Calu3 (cell line): ENCODE measurements at regions not wholly inside any gene's neighbourhood (a gene's known extent, or its start where the extent isn't known, plus 50 kb on each side); places are given as distances from the start of the nearest gene placed in this dataset.

Experiments used
- BruUV-seq: library from RNA; stranded (reverse); fragments of 400-500 nt; replicated peaks from 2 replicates; lab custom pipeline; 2021; lab: Mats Ljungman, UMichigan
- CTCF ChIA-PET: fragments of 300-600 bp; sonication (Branson Sonifier 250); formaldehyde crosslinking; loops from one replicate; lab custom pipeline; 2022; ENCODE audit warnings: antibody characterized with exemption; lab: Charles Lee
- DNase-seq: peaks from one replicate; pipeline ENCODE4 v3.0.0; 2022
- H3K27ac Mint-ChIP-seq: one replicate; pipeline ENCODE4 v1.8.0; 2022; ENCODE audit warnings: mixed read lengths; ENCODE audit not compliant: unreplicated experiment
- H3K27me3 Mint-ChIP-seq: one replicate; pipeline ENCODE4 v1.8.0; 2022; ENCODE audit warnings: mixed read lengths; ENCODE audit not compliant: unreplicated experiment
- H3K36me3 Mint-ChIP-seq: one replicate; pipeline ENCODE4 v1.8.0; 2022; ENCODE audit warnings: mild to moderate bottlenecking, moderate library complexity, mixed read lengths; ENCODE audit not compliant: insufficient read depth, unreplicated experiment
- H3K4me1 Mint-ChIP-seq: one replicate; pipeline ENCODE4 v1.8.0; 2022; ENCODE audit warnings: mild to moderate bottlenecking, low read depth, mixed read lengths; ENCODE audit not compliant: unreplicated experiment
- H3K4me3 Mint-ChIP-seq: one replicate; pipeline ENCODE4 v1.8.0; 2022; ENCODE audit warnings: mild to moderate bottlenecking, low read depth, moderate library complexity, mixed read lengths; ENCODE audit not compliant: unreplicated experiment
- H3K9me3 Mint-ChIP-seq: one replicate; pipeline ENCODE4 v1.8.0; 2022; ENCODE audit warnings: low read depth, mixed read lengths; ENCODE audit not compliant: unreplicated experiment
- CTCF ChIP-seq: fragments of 200-600 bp; IDR thresholded peaks from one replicate; pipeline ENCODE4 v1.8.0; 2022; ENCODE audit warnings: antibody characterized with exemption; ENCODE audit not compliant: unreplicated experiment
- intact Hi-C: fragments of 100-400 bp; cut with micrococcal nuclease; formaldehyde crosslinking; loops from one replicate; pipeline ENCODE4 v1.10.0; 2022; ENCODE audit not compliant: unreplicated experiment

- CTCF ChIA-PET = no interaction called here
- Mint-ChIP-seq H3K27me3 (peaks cover 17% of the 10 kb centered on the region), H3K4me1 (no peaks in the 10 kb centered on the region), H3K27ac (no peak overlapping the region), H3K9me3 (peaks cover 3% of the 10 kb centered on the region), H3K4me3 (no peak overlapping the region), H3K36me3 (no peaks in the 10 kb centered on the region)
- BruUV-seq = no TSS peak
- intact Hi-C loops = no loop called here
- no peak for TF ChIP-seq CTCF
- no peak for DNase-seq
These were observed 167.5 kb upstream of the TSHZ2 start for GRCh38 chr20:52804497-52805295.

GRCh38 chr20:52801628-52802006 is 170.5 kb upstream of the TSHZ2 start:
- H3K27ac Mint-ChIP-seq = no peak overlapping the region
- H3K36me3 Mint-ChIP-seq = no peaks in the 10 kb centered on the region
- CTCF ChIA-PET = no interaction called here
- no peak overlapping the region for H3K4me3 Mint-ChIP-seq
- DNase-seq = no peak
- peaks cover 10% of the 10 kb centered on the region for H3K27me3 Mint-ChIP-seq
- intact Hi-C loops = no loop called here
- BruUV-seq = no TSS peak
- H3K4me1 Mint-ChIP-seq = no peaks in the 10 kb centered on the region
- peaks cover 4% of the 10 kb centered on the region for H3K9me3 Mint-ChIP-seq
- TF ChIP-seq CTCF = no peak

- TF ChIP-seq CTCF = no peak
- CTCF ChIA-PET = no interaction called here
- H3K9me3 Mint-ChIP-seq = peaks cover 5% of the 10 kb centered on the region
- no peak for DNase-seq
- intact Hi-C loops = no loop called here
- no peaks in the 10 kb centered on the region for H3K36me3 Mint-ChIP-seq
- no peak overlapping the region for H3K27ac Mint-ChIP-seq
- BruUV-seq = no TSS peak
- H3K27me3 Mint-ChIP-seq = peaks cover 3% of the 10 kb centered on the region
- no peak overlapping the region for H3K4me3 Mint-ChIP-seq
- no peaks in the 10 kb centered on the region for H3K4me1 Mint-ChIP-seq
These were observed 171.2 kb upstream of the TSHZ2 start for GRCh38 chr20:52800734-52801627.

- Mint-ChIP-seq H3K9me3 (peaks cover 5% of the 10 kb centered on the region), H3K27me3 (no peaks in the 10 kb centered on the region)
- intact Hi-C loops = no loop called here
These were observed 173.0 kb upstream of the TSHZ2 start for GRCh38 chr20:52799130-52799529.

More at GRCh38 chr20:52799130-52799529, 173.0 kb upstream of the TSHZ2 start:
- TF ChIP-seq CTCF = no peak
- no TSS peak for BruUV-seq
- DNase-seq = no peak
- Mint-ChIP-seq H3K27ac (no peak overlapping the region), H3K4me3 (no peak overlapping the region), H3K4me1 (no peaks in the 10 kb centered on the region), H3K36me3 (no peaks in the 10 kb centered on the region)
- CTCF ChIA-PET = no interaction called here
